ENCODE measurements at regions not wholly inside any gene's neighbourhood (a gene's known extent, or its start where the extent isn't known, plus 50 kb on each side); places are given as distances from the start of the nearest gene placed in this dataset.

DNA sequence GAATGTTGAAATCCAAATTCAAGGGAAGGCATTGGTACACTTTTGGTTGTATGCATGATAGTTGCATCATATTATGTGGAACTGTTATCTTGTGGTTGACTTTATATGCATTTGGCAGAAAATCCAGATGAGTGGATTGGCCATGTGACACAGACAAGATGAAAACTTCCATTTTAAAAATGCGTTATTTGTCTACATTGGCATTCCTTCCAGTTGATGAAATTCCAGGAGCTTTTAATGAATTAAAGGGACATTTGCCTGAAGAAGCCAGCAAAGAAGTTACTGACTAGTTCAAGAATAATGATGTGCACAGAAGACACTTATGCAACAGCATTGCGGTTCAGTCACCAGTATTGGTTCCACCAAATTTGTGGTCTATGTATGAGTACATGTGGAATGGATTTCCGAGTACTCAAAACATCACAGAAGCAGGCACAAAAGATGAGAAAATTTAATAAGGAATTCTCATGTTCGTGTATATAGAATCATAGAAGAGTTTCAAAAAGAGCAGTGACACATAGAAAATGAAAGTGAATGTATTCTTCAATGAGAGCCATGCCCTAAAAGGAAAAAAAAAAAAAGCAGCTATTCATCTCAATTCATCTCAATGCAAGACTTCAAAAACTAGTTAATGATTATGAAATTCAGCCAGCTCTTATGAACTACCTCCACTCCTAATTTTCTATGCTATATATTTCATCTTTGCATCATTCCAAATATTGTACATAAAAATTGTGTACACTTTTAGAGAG lies 232.1 kb downstream of the RBM43 start:
- DNase-seq = no peak

DNA sequence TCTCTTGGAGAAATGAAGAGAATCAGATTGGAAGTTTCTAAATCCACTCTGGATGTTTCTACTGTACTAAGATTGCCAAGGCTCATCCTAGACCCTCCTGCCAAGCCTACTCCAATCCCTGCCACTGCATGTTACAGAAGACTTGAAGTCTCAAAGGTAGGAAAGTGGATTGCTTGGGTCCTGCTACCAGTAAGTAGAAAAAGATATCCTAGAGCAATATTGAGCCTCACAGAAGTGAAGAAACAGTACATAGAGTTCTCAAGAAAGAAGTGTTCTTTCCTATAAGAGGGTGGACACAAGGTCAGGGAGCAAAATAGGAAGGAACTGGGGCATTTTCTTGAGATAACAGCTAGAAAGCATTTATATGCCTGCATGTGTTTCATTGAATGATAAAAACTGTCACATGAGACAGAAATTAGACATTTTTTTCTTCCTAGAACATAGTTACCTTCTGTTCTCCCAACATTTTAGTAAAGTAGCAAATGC lies 232.9 kb downstream of the RBM43 start:
- no peak for DNase-seq

DNA sequence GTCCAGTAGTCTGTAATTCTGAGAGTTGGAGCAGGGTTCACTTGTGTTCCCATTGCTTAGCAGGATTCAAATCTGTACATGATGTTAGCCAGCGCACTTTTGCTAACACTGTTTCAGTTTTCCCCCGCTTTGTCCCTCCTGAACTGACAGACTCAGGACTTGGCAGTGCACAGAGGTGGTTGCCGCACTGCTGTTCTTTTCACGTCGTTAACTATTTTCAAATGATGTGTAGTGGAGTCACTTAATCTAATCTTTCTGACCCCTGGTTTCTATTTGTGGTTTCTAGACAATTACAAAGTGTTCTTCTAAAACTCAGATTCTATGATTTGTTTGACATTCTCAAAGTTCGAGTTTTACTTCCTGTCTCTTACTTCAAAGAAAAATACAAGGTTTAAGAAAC lies 234.5 kb downstream of the RBM43 start:
- DNase-seq = no peak

DNA sequence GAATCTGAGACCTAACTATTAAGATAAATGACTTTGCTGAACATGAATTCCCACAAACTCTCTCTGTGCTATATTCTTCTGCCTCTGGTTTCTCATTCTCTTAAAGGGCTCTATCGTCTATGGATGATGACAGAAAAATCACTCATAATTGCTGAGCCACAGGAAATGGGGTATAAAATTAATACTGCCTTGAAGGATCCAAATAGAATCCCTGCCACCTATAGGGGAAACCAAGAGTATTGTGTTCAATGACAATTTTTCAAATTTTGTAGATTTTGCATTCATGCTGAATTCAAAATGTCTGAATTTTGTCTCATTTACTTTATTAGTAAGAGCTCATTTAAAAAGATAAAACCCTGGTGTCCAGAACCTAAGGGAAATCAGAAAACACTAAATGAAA lies 235.8 kb downstream of the RBM43 start:
- no peak for DNase-seq

DNA sequence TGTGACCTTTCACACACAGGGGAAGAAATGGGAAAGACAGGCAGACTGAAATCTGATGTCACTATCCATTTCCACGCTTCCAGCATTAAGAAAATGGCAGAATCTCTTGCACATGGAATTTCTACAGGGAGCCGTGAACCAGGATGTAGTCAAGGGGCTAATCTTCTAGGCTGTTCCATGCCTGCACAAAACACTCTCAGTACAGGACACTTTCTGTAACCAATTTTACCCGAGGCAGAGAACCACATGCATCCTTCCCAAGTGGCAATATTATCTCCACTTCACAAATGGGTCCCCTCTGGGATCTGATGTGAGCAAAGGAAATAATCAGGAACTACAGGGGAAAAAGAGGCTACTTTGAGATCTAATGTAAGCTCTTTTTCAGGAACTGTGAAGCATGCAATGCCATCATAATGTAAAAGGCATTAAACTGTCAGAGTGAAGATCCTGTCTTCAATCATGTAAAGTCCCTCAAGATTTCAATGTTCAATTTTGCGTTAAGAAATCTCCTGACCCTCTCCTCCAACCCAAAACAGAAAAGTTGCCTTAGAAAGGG lies 236.9 kb downstream of the RBM43 start:
- no peak for DNase-seq

DNA sequence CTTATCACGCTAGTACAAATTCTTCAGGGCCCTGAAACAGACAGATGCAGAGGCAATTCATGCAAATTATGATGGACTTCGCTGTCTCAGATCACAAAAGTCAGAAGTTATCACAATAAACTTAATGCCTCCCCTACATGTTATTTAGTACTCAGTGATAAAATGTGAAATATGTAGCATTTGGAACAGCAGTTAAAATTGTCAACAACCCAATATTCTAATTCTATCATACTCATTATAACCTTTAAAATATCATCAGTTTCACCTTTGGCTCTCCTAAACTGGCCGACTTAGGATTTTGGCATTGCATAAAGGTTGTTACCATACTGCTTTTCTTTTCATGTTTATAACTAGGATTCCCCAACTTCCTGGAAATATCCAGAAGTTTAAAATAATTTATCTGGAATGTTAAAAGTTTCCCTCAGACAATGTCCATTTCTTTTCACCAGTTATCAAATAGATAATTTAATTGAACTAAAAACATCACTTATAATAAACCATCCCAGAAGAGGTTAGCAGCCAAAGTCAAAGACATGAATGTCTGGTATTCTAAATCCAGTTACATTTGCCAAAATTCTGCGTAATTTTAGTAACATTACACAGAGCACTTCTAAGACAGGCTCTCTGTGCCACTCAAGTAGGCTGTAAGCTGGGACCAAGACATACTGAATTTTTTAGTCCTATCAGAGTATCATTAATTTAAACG lies 239.8 kb downstream of the RBM43 start:
- DNase-seq = no peak

DNA sequence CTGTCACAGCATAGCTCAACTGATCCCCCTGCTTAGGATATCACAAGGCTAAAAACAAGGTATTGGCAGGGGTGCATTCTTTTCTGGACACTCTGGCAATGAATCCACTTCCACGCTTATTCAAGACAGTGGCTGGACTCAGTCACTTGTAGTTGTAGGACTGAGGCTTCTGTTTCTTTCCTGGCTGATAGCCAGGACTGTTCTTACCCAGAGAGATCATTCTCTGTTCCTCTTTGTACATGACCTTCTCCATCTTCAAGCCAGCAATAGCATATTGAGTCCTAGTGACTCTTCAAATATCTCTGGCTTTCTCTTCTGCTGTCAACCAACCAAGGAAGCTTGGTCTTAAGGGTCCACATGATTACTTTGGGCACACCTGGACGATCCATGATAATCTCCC lies 241.3 kb downstream of the RBM43 start:
- DNase-seq = peak; percentile 41

DNA sequence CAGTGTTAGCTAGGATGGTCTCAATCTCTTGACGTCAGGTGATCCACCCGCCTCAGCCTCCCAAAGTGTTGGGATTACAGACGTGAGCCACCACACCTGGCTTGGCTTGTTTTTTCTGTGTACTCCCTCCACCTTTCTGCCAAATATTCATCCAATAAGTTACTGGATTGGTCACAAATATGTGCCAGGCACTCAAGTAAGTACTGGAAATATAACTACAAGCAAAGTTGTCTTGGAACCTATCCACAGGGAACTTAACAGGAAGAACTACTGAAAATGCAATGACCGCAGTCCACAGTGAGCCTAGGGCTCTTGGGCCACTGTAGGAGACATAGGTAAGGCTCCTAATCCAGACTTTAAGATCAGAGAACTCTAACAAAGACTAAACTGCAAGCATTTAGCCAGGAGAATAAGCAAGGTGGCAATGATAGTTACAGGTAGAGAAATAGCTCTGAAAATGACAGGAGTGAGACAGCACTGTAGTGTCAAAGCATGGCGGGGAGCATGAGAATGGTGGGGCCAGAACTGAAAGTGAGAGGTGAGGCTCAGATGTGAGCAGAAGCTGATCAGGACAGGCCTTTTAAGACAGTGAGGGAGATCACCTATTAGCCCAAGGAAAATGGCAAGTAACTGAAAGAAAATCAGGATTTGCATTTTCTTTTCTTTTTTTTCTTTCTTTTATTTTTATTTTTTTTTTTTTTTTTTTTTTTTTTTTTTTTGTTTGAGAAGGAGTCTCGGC lies 252.1 kb downstream of the RBM43 start:
- DNase-seq = no peak

DNA sequence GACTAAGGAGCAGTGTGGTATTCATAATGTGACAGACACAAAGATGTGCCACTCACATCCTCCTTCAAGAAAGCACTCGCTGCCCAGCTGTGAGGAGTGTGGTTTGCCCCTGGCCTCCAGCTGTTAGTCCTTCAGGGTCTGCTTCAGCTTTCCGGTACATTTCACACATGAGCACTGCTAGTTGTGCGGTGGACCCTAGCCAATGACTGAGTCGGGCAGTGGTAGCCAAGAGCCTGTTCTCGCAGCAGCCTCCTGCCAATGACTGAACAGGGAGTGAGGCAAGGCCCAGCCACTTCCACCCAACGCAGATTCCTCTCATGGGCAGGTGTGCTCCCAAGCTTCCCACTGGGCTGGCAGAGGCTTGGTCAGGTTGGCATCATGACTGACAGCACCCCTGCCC lies 254.3 kb downstream of the RBM43 start:
- DNase-seq = no peak

DNA sequence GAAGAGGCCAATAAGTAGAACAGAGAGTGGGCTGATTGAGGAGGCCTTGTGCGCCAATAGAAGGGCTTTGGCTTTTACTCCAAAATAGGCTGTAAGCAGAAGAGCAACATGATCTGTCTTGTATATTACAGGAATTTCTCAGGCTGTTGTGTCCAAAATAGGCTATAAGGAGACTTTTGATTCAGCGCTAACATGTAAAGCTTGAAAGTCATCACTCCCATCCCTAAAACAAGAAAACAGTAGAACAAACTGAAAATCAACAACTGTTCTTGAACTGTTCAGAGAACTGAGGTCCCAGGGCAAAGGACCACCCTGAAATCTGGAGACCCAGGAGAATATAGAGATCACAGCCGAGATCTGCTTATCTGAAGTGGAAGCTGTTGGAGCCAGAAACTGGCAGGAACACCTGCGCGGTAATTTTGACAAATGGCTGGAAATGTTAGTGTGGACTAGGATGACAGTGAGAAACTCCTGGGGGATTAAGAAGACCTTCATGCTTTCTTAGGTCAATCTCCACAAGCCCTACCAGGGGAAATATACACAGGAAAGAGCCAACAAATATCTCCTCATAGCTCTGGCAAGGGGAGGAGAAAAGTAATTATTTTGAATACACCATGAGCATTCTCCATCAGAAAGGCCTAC lies 258.6 kb downstream of the RBM43 start:
- no peak for DNase-seq

DNA sequence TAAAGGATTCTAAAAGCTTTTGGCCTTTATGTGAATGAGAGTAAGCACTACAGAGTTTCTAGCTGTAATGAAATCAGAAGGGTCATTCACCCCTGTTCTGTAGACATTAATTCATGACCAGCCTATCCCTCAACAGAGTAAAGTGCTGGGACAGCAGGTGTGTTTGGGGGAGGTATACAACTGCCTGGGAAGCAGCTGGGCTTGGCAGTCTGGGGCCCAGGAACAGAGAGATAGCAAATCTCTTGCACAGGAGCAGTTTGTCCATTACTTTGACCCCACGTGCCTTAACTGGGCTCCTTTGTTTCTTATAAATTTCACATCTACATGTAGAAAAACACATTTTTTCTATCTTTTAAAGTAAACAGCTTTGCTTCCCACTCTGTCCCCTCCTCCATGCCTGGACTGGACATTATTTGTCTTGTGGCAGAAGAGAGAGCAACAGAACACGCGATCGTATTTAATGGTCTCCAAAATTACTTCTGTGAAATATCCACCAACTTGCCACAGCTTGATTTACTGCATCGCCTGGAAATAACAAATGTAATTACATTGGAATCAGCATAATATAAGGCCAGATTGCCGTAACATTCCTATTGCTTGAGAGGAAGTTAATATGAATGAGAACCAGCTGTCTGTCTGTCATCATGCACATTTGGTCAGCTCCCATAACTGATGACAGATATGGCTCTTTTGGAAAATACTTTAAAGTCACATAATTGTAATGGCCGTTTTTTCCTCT lies 263.8 kb downstream of the RBM43 start:
- no peak for DNase-seq

DNA sequence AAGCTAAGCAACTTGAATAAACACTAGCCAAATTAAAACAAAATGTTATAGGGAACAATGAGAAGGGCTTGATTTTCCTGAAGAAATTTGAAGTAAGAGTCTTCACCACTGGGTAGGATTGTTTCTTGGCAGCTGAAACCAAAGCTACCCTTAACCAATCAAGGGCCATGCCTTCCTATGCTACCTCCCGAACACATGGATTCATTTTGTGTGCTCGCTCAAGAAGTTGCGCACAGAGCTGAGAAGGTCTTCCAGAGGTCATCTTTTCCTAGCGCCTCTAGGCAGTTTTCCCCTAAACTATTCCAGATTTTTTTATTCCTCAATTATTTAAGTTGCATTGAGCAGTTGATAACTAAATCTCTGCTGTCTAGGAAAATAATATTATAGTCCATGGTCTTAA lies 264.6 kb downstream of the RBM43 start:
- no peak for DNase-seq

DNA sequence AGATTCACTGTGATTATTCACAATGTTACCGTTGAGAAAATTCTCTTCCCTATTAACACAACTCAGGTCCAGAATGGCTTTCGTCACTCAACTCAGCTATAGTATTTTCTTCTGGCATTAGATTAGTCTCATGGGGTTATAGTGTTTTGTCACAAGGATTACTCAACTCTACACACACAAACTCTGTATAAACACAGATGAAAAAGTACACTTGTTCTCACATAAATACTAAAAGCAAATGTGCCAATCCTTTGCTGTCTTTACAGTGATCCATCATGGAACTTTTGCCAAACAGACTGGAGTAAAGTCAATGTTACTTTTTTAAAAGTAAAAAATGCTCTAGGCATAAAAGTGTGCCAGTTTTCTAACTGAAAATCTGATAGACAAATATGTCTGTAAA lies 267.6 kb downstream of the RBM43 start:
- no peak for DNase-seq

DNA sequence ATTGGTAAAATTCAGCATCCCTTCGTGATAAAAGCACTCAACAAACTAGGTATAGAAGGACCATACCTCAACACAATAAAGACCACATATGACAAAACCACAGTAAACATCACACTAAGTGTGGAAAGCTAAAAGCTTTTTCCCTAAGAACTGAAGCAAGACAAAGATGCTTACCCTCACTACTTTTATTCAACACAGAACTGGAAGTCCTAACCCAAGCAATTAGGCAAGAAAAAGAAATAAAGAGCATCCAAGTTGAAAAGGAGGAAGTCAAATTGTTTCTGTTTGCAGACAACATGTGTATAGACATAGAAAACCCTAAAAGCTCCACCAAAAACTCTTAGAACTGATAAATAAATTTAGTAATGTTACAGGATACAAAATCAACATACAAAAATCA lies 271.7 kb downstream of the RBM43 start:
- no peak for DNase-seq

DNA sequence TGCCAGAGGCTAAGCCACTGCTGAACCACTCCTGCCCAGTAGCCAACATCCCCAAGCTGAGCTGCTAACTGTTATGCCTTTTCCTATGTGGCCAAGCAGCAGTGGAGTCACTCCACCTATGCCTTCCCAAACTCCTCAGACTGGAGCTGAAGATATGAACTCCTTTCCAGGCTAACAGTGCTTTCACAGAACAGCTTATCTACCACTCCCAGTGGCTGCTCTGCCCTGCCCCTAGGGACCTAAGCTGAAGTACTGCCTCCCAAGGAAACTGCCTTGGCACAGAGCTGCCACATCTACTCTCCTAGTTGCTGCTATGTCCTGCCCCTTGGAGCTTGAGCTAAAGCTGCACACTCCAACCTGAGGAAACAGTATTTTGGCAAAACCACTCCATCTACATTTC lies 275.9 kb downstream of the RBM43 start:
- DNase-seq = no peak

DNA sequence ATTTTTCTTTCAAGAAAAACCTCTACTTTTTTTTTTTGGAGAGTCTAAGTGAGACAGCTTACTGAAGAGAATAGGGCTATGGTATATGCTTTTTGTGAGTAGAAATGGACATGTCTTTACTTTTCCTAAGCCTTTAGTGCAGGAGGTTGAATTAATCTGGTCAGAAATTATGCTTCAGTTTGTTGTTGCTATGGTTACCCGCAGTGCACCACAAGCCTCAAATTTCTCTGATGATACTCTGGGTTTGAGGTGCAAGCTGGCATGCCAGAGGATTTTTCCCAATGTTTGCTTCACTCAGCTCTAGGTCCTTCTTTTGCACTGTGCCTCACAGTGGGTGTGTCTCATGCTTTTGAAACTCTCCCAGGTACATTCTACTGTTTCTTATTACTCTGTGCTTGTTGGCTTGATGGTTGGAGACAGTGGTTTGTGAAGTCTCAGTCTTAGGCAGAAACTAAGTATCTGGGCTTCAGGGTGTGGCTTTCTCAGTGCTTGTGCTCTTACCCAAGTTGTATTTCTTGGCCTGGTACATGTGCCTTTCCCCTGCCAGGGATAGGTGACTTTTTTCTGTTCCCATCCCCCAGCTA lies 278.3 kb downstream of the RBM43 start:
- no peak for DNase-seq

DNA sequence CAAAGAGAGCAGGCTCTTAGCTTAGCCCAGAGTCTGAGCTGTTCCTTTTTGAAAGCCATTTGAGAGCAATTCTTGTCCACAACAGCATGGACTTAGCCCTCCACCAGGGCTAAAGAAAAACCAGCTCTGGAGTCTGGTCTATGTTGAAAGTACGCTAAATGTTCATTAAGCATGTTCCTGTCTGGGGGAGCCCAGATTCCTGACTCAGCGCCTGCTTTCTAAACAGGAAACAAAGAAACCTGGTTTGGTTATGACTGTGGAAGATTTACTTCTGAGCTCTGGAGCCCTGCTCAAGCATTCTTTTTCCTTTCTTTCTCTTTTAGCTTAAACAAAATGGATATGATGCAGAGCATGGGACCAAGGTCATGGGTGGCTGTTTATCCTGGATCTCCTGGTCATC lies 279.8 kb downstream of the RBM43 start:
- DNase-seq = no peak

DNA sequence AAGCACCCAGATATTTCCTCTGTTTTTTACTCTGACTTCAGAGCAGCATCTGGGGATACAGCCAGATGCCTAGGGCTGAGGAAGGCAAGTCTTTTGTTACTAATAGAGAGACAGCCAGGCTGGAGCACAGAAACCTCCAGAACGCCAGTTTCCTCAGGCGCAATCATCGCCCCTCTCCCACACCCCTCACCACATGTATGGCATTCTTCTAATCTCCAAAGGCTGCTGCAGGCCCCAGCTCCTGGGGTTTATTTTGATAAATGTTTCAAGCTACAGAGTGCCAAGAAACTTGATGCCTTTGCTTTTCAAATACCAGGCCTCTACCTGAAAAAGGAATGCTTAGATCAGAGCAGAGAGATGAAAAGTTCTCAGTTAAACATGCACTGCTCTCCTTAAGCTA lies 283.6 kb downstream of the RBM43 start:
- DNase-seq = no peak

DNA sequence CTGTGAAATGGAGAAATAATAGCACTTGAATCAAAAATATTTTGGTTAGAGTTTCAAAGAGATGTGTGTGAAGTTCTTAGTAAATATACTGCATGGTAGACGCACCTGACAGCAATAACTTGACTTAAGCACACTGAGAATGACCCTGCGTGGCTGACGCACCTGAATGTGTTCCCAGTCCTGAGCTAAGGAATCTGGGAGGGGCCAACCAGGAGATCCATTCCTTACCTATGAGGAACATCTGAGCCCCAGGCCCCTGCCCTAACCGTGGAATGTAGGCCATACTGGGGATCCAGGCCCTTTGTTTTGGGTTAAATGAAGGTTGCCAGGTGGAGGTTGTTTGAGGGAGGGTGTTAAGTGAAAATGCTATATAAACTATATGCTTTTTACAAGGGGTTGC lies 284.4 kb downstream of the RBM43 start:
- no peak for DNase-seq

DNA sequence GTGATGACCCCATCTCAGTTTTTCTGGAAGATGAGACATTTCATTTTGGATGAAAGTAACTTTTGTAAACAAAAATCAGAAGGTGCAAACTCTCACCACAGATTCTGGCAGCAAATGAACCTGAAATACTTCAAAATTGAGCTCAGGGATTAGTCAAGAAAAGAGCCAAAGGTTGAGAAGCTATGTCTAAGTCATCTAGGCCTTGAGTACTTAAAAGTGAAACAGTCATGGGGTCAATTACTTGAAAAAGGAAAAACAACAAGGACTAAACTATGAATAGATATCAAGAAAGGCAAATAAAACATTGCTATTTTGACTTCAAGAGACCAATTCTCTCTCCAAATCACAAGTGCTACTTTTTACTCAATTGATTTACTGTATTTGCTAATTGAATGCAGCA lies 285.1 kb downstream of the RBM43 start:
- no peak for DNase-seq

DNA sequence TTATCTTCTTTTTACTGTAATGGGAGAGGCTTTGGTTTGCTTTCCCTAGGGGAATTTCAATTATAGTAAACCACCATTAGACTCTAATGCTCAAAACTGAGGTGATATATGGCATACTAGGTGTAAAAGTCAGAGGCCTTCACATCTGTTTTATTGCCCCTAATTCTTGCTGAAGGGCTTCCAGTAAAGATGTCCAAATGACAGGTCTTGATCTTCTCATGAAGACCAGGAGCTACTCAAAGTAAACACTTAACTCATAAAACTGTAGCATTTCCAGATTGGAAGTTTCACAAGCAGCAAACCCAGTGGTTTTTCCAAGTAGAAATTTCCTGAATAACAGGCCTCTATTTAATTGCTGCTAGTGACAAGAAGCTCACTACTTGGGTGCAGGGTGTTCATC lies 286.8 kb downstream of the RBM43 start:
- DNase-seq = no peak

DNA sequence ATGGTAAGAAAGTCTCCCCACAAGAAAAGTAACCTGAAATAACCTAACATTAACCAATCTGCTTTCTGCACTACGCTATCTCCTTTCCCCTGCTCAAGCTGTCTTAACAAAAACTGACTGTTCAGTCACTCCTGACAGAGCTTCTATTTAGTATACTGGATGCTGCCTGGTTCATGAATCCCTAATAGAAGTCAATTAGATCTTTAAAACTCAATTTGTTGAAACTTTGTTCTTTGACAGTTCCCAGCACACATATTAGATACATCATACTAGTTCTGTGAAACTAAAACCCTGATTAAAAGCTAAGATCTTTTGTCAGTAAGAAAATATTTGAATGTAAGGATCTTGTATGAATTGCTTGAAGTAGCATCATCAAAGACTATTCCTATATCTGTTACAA lies 287.4 kb downstream of the RBM43 start:
- DNase-seq = no peak

All from RPMI8226 (cell line).